ENCODE measurements at regions not wholly inside any gene's neighbourhood (a gene's known extent, or its start where the extent isn't known, plus 50 kb on each side); places are given as distances from the start of the nearest gene placed in this dataset.

GRCh38 chr10:128572696-128573095 is 446.5 kb upstream of the MKI67 start:
- TF ChIP-seq CTCF (IDR thresholded peaks at IDR 0.05; ENCODE audit: poor library complexity), result no peak
- TF ChIP-seq EZH2 (IDR thresholded peaks at IDR 0.05; ENCODE audit: borderline replicate concordance), result no peak
- TF ChIP-seq EZH2phosphoT487 (IDR thresholded peaks at IDR 0.05; ENCODE audit: low read depth, severe bottlenecking, unreplicated experiment), result no peak
